HL-60 (cell line): ENCODE measurements at regions not wholly inside any gene's neighbourhood (a gene's known extent, or its start where the extent isn't known, plus 50 kb on each side); places are given as distances from the start of the nearest gene placed in this dataset.

Experiments
- POLR2AphosphoS5 ChIP-seq: IDR thresholded peaks from 2 replicates; pipeline ENCODE4 v1.6.1; 2012; ENCODE audit warnings: low read depth
- SPI1 ChIP-seq: IDR thresholded peaks from 2 replicates; pipeline ENCODE4 v1.6.1; 2012; ENCODE audit warnings: low read depth, mild to moderate bottlenecking, borderline replicate concordance
- TF ChIP-seq, protein P1 (sequence below): IDR thresholded peaks from one replicate; pipeline ENCODE4 v1.5.1; 2011; ENCODE audit warnings: low read length, control low read depth, inconsistent platforms; ENCODE audit not compliant: insufficient read depth

- TF ChIP-seq POLR2AphosphoS5, result no peak
- TF ChIP-seq, protein P1, sequence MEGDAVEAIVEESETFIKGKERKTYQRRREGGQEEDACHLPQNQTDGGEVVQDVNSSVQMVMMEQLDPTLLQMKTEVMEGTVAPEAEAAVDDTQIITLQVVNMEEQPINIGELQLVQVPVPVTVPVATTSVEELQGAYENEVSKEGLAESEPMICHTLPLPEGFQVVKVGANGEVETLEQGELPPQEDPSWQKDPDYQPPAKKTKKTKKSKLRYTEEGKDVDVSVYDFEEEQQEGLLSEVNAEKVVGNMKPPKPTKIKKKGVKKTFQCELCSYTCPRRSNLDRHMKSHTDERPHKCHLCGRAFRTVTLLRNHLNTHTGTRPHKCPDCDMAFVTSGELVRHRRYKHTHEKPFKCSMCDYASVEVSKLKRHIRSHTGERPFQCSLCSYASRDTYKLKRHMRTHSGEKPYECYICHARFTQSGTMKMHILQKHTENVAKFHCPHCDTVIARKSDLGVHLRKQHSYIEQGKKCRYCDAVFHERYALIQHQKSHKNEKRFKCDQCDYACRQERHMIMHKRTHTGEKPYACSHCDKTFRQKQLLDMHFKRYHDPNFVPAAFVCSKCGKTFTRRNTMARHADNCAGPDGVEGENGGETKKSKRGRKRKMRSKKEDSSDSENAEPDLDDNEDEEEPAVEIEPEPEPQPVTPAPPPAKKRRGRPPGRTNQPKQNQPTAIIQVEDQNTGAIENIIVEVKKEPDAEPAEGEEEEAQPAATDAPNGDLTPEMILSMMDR, result no peak
- no peak for TF ChIP-seq SPI1
Measured at GRCh38 chr10:78806681-78807221, 262.0 kb upstream of the ZMIZ1 start.
